Ecto neural progenitor cell (in vitro differentiated cells): ENCODE measurements at regions not wholly inside any gene's neighbourhood (a gene's known extent, or its start where the extent isn't known, plus 50 kb on each side); places are given as distances from the start of the nearest gene placed in this dataset.

ENCODE experiments used
- DNase-seq: peaks from one replicate; pipeline ENCODE4 v3.0.0-alpha.2; 2018; ENCODE audit warnings: low spot score

- no peak for DNase-seq
These were observed 261.0 kb downstream of the PDGFC start for GRCh38 chr4:156710365-156711192.

GRCh38 chr4:156705311-156705710, 266.3 kb downstream of the PDGFC start:
- DNase-seq: no peak

DNA sequence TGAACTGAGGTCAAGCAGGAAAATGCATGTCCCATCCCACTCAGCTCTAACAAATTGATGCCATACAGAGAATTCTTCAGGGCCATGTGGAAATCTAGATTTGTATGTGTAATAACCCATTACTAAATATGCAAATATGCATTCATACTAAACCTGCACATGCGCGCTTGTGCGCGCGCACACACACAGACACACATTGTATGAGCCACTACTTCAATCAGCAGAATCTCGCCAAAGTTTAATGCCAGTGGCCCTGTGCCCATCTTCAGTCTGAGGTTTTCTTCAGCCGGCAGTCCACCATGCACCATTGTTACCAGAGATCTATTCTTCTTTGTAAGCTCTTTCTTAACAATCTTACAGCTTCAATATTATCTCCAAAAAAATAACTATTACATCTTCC, 276.4 kb downstream of the PDGFC start:
- no peak for DNase-seq

DNA sequence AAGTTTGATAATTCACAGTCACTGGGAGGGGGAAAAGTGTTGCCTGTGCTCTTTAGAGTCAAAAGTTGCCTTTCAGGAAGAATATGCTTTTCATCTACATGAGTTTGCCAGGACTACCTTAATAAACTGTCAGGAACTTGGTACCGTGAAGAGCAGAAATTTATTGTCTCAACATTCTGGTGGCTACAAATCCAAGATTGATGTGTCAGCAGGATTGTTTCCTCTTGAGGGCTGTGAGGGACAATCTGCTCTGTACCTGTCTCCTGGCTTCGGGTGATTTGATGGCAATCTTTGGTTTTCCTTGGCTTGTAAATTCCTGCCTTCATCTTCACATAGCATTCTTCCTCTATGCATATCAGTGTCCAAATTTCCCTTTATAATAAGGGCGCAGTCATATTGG, 277.2 kb downstream of the PDGFC start:
- DNase-seq: no peak

DNA sequence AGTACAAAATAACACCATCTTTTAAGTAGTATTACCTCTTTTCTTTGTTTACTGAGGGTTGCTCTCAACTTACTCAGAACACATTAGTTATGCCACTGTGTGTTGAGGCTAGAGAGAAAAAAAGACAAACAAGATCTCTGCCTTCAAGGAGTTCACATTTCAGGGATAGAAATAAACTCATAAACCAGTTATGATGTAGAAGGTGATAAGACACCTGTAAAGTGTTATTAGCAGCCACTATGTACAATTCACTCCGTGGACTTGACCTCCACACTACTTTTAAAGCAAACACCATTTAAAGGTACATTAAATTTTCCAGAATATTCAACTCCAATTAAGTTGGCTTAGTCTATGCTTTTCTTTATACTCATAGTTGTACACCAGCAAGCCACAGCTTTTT, 278.0 kb downstream of the PDGFC start:
- DNase-seq: no peak

DNA sequence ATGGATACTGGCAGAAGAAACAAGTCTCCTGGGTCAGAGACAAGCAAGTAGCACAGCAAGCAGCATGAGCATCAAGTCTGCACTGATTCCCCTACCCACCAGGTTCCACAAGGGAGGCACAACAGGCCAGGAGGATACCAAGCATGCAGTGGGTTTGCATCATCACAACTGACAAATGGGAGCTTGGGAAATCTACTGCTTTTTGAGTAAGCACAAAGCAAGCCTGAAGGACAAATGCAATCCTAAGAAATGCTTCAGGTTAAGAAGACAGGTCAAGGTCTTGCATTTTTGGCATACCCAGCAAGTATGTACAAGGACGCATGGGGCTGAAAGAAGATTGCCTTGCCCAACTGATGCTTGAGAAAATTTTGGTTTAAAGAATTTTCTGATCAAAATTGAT, 279.6 kb downstream of the PDGFC start:
- DNase-seq: no peak

DNA sequence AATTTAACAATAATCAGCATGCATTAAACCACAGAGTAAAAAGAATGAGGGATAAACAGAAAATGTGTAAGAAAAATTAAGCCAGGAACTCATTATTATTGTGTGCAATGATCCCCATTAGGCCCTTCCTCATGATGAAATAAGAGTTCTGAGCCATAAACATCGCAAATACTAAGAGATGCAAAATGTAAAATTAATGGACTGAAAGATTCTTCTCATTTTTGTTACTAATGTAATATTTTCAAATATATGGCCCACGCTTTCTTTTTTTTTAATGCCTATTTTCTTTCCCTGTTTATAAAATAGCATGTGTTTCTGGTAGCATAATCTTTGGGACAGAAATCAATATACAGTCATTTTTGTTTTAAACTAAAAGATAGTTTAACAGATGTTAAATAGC, 281.0 kb downstream of the PDGFC start:
- no peak for DNase-seq

- DNase-seq: no peak
These were observed 285.5 kb downstream of the PDGFC start for GRCh38 chr4:156686120-156686519.

DNA sequence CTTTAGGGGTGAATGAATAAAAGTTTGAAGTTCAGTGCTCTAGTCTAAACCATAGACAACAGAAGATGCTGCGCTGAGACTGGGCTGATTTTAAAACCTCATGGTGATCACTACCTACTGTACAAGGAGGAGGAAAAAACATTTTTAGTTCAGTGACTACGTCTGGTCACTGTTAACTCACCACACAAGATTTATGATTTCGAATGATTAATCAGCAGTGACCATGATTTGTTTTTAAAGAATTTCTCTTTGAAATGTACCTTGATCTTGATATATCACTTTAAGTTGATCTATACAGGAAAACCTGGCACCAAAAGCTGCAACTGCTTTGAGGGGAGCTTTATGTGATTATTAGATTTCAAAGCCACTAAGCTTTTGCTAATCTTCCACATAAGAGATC, 286.3 kb downstream of the PDGFC start:
- no peak for DNase-seq

- no peak for DNase-seq
These were observed 293.9 kb downstream of the PDGFC start for GRCh38 chr4:156677656-156678055.

GRCh38 chr4:156677131-156677531, 294.5 kb downstream of the PDGFC start:
- DNase-seq: no peak

GRCh38 chr4:156676116-156676851, 295.3 kb downstream of the PDGFC start:
- no peak for DNase-seq

DNA sequence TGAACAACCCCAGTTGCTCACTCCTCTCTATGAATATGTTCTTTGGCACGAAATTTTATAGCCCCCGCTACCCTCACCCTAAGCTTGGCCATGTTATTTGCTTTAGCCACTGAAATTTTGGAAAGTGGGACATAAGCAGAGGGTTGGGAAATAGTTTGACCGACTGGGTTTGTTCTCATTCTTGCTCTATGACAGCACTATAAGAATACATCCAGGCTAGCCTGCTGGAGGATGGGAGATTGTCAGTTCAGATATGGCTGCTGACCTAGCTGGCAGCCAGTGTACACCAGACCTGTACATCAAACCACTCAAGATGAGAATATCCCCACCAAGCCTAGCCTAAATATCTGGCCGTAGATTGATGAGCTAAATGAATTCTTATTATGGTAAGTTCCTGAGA, 298.1 kb downstream of the PDGFC start:
- no peak for DNase-seq

- no peak for DNase-seq
These were observed 298.9 kb downstream of the PDGFC start for GRCh38 chr4:156672492-156673305.

GRCh38 chr4:156665780-156666366, 305.7 kb downstream of the PDGFC start:
- no peak for DNase-seq

DNA sequence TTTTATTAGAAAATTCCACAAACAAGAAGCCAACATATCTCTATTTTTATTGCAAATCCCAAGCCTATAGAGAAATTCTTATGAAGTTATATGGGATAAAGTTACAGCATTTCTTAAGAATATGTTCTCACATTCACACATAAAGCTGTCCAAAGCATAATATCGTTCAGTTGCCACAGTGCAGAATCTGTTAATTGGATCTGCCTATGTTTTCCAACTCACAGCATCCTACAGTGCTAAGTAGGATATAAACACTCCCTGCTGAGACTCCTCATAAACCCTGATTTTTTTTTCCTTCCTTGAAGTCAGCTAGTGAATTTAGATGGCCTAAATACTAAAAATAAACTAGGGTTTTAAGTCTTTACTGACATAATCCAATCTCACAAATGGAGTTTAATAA, 307.9 kb downstream of the PDGFC start:
- no peak for DNase-seq

- DNase-seq: no peak
These were observed 308.7 kb downstream of the PDGFC start for GRCh38 chr4:156662921-156663320.

GRCh38 chr4:156661555-156661954, 310.0 kb downstream of the PDGFC start:
- no peak for DNase-seq

DNA sequence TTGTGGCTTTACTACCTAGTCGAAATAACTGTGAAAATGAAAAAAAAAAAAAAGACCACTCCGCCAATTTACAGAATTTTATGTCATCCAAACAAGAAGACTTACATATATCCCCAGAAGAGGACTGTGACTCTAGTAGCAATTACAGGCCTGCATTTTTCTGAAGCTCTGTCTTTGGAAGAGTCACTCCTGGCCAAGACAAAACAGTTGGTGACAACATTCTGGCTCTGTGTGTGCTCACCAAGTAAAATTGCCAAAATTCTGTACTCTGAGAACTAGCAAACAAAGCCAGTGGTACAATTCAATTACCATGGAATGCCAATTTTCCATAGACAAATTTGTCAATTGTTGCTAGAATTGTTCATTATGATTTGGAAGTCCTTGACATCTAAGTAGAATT, 311.1 kb downstream of the PDGFC start:
- no peak for DNase-seq

- no peak for DNase-seq
These were observed 311.6 kb downstream of the PDGFC start for GRCh38 chr4:156659983-156660382.

GRCh38 chr4:156659570-156659969, 312.0 kb downstream of the PDGFC start:
- DNase-seq: no peak

DNA sequence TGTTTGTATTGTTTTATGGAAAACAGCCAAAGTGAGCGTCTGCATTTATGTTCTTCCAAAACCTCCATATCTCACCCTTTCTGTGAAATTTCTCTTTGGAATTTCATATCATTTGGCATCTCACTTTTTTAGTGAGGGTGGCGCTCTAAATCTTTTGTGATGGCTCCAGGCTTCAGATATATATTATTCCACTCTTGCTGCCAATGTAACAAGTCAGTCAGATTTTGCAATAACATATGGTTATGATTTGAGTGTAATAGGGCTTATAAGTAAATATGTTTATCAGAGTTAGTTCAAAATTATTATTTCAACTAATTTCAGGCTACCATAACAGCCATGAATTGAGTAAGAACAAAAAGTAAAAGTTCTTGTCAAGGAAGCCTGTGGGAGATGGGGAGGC, 314.7 kb downstream of the PDGFC start:
- DNase-seq: no peak
